GM12865 (cell line): ENCODE measurements at regions not wholly inside any gene's neighbourhood (a gene's known extent, or its start where the extent isn't known, plus 50 kb on each side); places are given as distances from the start of the nearest gene placed in this dataset.

Experiments
- DNase-seq: peaks from one replicate; pipeline ENCODE4 v3.0.0; 2010; ENCODE audit warnings: low read depth
- H3K4me3 ChIP-seq: 2 replicates; pipeline ENCODE4 v1.5.1; 2011; ENCODE audit warnings: mild to moderate bottlenecking, low read depth, low read length, control low read depth
- CTCF ChIP-seq: IDR thresholded peaks from 2 replicates; pipeline ENCODE4 v1.5.1; 2011; ENCODE audit warnings: low read length, control low read depth, low read depth, inconsistent platforms; ENCODE audit not compliant: insufficient read depth; ENCODE audit errors: missing control alignments

DNA sequence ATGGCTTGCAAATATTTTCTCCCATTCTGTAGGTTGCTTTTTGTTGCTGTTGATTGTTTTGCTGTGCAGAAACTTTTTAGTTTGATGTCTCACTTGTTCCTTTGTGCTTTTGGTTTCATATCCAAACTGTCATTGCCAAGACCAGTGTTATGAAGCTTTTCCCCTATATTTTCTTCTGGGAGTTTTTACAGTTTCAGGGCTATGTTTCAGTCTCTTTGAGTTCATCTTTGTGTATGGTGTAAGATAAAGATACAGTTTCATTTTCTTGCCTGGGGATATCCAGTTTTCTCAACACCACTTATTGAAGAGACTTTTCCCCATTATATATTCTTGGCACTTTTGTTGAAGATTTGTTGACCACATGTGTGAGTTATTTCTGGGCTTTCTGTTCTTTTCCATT lies 139.9 kb downstream of the MRPL57 start:
- TF ChIP-seq CTCF, result no peak
- DNase-seq, result no peak
- H3K4me3 ChIP-seq, result no peak overlapping the region

GRCh38 chr13:21318891-21319532 lies 140.1 kb downstream of the ZDHHC20 start:
- no peak for TF ChIP-seq CTCF
- H3K4me3 ChIP-seq, result no peak overlapping the region
- DNase-seq, result no peak

DNA sequence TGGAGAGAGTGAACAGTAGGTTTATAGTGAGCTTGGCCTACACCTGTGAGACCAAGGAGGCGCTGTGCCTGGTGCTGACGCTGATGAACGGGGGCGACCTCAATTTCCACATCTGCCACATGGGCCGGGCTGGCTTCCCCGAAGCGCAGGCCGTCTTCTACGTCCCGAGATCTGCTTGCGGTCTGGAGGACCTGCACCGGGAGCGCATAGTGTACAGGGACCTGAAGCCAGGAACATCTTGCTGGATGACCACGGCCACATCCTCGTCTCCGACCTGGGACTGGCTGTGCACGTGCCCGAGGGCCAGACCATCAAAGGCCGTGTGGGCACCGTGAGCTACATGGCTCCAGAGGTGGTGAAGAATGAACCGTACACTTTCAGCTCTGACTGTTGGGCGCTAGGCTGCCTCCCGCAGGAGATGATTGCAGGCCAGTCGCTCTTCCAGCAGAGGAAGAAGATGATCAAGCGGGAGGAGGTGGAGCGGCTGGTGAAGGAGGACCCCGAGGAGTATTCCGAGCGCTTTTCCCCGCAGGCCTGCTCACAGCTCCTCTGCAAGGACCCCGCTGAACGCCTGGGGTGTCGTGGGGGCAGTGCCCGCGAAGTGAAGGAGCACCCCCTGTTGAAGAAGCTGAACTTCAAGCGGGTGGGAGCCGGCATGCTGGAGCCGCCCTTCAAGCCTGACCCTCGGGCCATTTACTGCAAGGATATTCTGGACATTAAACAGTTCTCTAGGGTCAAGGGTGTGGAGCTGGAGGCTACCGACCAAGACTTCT lies 139.0 kb downstream of the ZDHHC20 start:
- DNase-seq, result no peak
- no peak for TF ChIP-seq CTCF
- H3K4me3 ChIP-seq, result no peak overlapping the region

- no peak overlapping the region for H3K4me3 ChIP-seq
- no peak for DNase-seq
- TF ChIP-seq CTCF, result no peak
Observed at GRCh38 chr13:21320642-21321034, 138.5 kb downstream of the ZDHHC20 start.

- TF ChIP-seq CTCF, result no peak
- no peak overlapping the region for H3K4me3 ChIP-seq
- DNase-seq, result no peak
Observed at GRCh38 chr13:21321269-21321668, 137.8 kb downstream of the ZDHHC20 start.

DNA sequence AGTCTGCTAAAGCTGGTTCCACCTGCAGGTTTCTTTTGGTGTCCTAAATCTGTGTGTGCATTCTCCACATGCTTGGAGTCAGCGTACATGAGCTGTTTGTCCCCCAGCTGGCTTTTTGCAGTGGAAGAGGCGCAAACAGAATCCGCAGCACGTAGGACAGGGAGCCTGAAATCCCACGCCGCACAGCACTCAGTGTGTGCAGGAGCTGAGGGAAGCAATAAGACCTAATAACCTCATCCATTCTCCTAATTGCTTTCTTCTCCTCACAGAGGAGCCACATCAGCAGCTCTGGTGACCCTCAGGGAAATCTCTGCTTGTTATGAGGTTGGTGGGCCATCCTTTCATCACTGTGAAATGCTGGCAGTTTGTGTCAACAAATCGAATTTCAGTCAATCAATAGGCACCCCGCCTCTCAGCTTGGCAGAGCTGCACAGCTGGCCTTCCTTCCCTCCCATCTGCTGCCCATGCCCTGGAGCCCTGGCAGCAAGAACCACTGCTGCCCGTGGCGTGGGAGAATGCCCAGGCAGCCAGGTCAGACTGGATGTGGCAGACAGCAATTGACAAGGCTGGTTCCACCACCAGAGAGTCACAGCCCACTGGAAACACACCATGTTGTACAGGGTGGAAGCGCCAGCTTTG lies 136.7 kb downstream of the ZDHHC20 start:
- no peak overlapping the region for H3K4me3 ChIP-seq
- no peak for DNase-seq
- no peak for TF ChIP-seq CTCF
